ENCODE measurements at regions not wholly inside any gene's neighbourhood (a gene's known extent, or its start where the extent isn't known, plus 50 kb on each side); places are given as distances from the start of the nearest gene placed in this dataset.

DNA sequence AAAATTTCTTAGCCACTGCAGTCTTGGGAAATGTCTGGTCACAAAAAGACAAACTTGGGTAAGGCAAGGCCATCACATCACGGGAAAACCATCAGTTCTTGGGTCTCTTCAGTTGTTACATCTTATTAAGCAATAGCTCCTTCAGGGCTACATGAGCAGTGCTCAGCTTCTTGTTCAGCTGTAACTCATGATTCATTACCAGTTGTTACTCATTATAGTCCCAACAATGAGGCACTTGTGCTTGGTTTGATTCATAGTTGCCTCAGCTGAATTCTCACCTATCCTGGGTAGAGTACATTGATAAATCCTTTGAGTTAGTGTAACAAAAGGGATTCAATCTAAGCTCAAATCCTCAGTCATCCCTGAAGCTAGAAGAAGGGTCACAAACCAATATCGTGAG, 102.4 kb upstream of the DCC start:
- H3K18ac ChIP-seq (ENCODE audit: extremely low read depth, low read length) = no peak overlapping the region
- no peaks in the 10 kb centered on the region for H3K79me1 ChIP-seq (ENCODE audit: low read depth, low read length)
- H4K8ac ChIP-seq (ENCODE audit: extremely low read depth, insufficient read depth, low read length) = no peak overlapping the region
- H3K4me2 ChIP-seq (ENCODE audit: insufficient read depth in 1 of 2, low read depth in 2 of 2, low read length in 2 of 2) = no peak overlapping the region
- H3K23ac ChIP-seq (ENCODE audit: insufficient read length) = no peak overlapping the region
- no peaks in the 10 kb centered on the region for H4K20me1 ChIP-seq (replicated peaks in 1 of 2; ENCODE audit: control insufficient read depth in 1 of 2, insufficient read depth in 2 of 2, low read length in 2 of 2)
- TF ChIP-seq PHF8 (conservative IDR thresholded peaks at IDR 0.05; ENCODE audit: low read depth, low read length) (no peak), ZNF274 (IDR thresholded peaks at IDR 0.05; ENCODE audit: borderline replicate concordance, extremely low read depth, low read length) (no peak), JUN (IDR thresholded peaks at IDR 0.05; ENCODE audit: low read depth, low read length) (no peak), GTF2F1 (IDR thresholded peaks at IDR 0.05; ENCODE audit: borderline replicate concordance, low read depth, low read length) (no peak), EZH2 (IDR thresholded peaks at IDR 0.05; ENCODE audit: low read depth, low read length, severe bottlenecking) (no peak), SIN3A (conservative IDR thresholded peaks at IDR 0.05 in 1 of 2, IDR thresholded peaks at IDR 0.05 in 1 of 2; ENCODE audit: low read depth in 1 of 2, low read length in 2 of 2) (no peak), YY1 (IDR thresholded peaks at IDR 0.05; ENCODE audit: low read depth, low read length) (no peak)
- TF ChIP-seq, protein P1, sequence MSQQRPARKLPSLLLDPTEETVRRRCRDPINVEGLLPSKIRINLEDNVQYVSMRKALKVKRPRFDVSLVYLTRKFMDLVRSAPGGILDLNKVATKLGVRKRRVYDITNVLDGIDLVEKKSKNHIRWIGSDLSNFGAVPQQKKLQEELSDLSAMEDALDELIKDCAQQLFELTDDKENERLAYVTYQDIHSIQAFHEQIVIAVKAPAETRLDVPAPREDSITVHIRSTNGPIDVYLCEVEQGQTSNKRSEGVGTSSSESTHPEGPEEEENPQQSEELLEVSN (IDR thresholded peaks at IDR 0.05) = no peak
- no peak overlapping the region for H2AK5ac ChIP-seq (ENCODE audit: low read depth, low read length)
- H3K56ac ChIP-seq (replicated peaks; ENCODE audit: insufficient read length, low read depth, low read length) = no peak overlapping the region
- H2BK20ac ChIP-seq (ENCODE audit: low read length) = no peak overlapping the region
- FAIRE-seq (no peak), DNase-seq (ENCODE audit: low read depth in 1 of 2, low spot score in 2 of 2) (no peak)
- H2BK15ac ChIP-seq (ENCODE audit: low read length) = no peak overlapping the region
- H3K4me3 ChIP-seq (ENCODE audit: extremely low read depth in 1 of 4, insufficient read depth in 2 of 4, low read depth in 3 of 4, low read length in 4 of 4) = no peak overlapping the region
- no peak overlapping the region for H3K27ac ChIP-seq (ENCODE audit: low read depth, low read length)
- H3K9me3 ChIP-seq (ENCODE audit: insufficient read depth in 2 of 2, low read depth in 1 of 2, low read length in 1 of 2) = no peaks in the 10 kb centered on the region
- H4K5ac ChIP-seq (ENCODE audit: insufficient read length, low read depth, low read length) = no peak overlapping the region
- no peaks in the 10 kb centered on the region for H3K36me3 ChIP-seq (ENCODE audit: control insufficient read depth in 2 of 4, insufficient read depth in 4 of 4, low read length in 3 of 4)
- H3K4me1 ChIP-seq (replicated peaks in 1 of 4; ENCODE audit: control insufficient read depth in 3 of 4, insufficient read depth in 4 of 4, low read length in 3 of 4) = no peaks in the 10 kb centered on the region
- no peak overlapping the region for H3K9ac ChIP-seq (replicated peaks in 1 of 4; ENCODE audit: extremely low read depth in 1 of 4, low read depth in 3 of 4, low read length in 3 of 4)
- H3K27me3 ChIP-seq (replicated peaks in 1 of 4; ENCODE audit: control insufficient read depth in 3 of 4, extremely low read depth in 1 of 4, insufficient read depth in 3 of 4, low read length in 3 of 4) = no peaks in the 10 kb centered on the region
- H2AFZ ChIP-seq (ENCODE audit: low read length) = no peak overlapping the region
- no peak overlapping the region for H2BK5ac ChIP-seq (ENCODE audit: low read depth, low read length)
- POLR2A ChIA-PET (ENCODE audit: partially characterized antibody) = no interaction called here
- CTCF ChIA-PET (ENCODE audit: partially characterized antibody) = no interaction called here
- WGBS, 2 experiments (ENCODE audit: extremely low coverage in 1 of 2, insufficient coverage in 1 of 2, insufficient read length in 1 of 2, insufficient replicate concordance in 2 of 2, low coverage in 1 of 2, low lambda C conversion rate in 2 of 2, missing lambda C conversion rate in 1 of 2) = 89% methylated on average over 2 of the region's 2 CpGs; no CpG with 5 or more reads in 1 of the 2 experiments
- no peak overlapping the region for H2BK120ac ChIP-seq (replicated peaks; ENCODE audit: low read depth, low read length)
- H3K23me2 ChIP-seq (ENCODE audit: low read depth, low read length) = no peaks in the 10 kb centered on the region
- no peak overlapping the region for H3K14ac ChIP-seq (ENCODE audit: insufficient read length)
- no peaks in the 10 kb centered on the region for H3K79me2 ChIP-seq (ENCODE audit: control insufficient read depth in 1 of 2, insufficient read depth in 2 of 2, low read length in 2 of 2)
- no peak overlapping the region for H2BK12ac ChIP-seq (ENCODE audit: low read depth, low read length)
- H3K4ac ChIP-seq (replicated peaks; ENCODE audit: insufficient read length, low read depth, low read length) = no peak overlapping the region
- H4K91ac ChIP-seq (replicated peaks; ENCODE audit: insufficient read length, low read length) = no peak overlapping the region
